Endothelial cell of umbilical vein (primary cell): ENCODE measurements at regions not wholly inside any gene's neighbourhood (a gene's known extent, or its start where the extent isn't known, plus 50 kb on each side); places are given as distances from the start of the nearest gene placed in this dataset.

Experiments used
- BruUV-seq: library from RNA; stranded (reverse); fragments of 400-500 nt; replicated peaks from 2 replicates; lab custom pipeline; 2021; lab: Mats Ljungman, UMichigan
- CTCF ChIA-PET: fragments of 300-600, 350-600 bp; sonication (Branson Sonifier 250); formaldehyde crosslinking; loops from one replicate; lab custom pipeline; 2021; ENCODE audit warnings: antibody characterized with exemption, inconsistent platforms; lab: Charles Lee
- POLR2A ChIA-PET: fragments of 300-600, 350-600 bp; sonication (Branson Sonifier 250); formaldehyde crosslinking; loops from one replicate; lab custom pipeline; 2021; ENCODE audit warnings: antibody characterized with exemption, inconsistent platforms; lab: Charles Lee
- DNase-seq: peaks from one replicate; pipeline ENCODE4 v3.0.0-alpha.2; 2011; ENCODE audit warnings: low read depth, low spot score
- FAIRE-seq: peaks from 2 replicates; lab custom pipeline; 2011; peaks lifted over from hg19 to GRCh38; lab: Jason Lieb, UNC
- H2AFZ ChIP-seq: 2 replicates; pipeline ENCODE4 v1.6.0; 2012; ENCODE audit warnings: low read depth, low read length, control low read depth, inconsistent platforms
- H3K27ac ChIP-seq: 2 replicates; pipeline ENCODE4 v1.5.1; 2011; ENCODE audit warnings: low read depth, mild to moderate bottlenecking, control low read depth, low read length, moderate library complexity; ENCODE audit not compliant: insufficient read depth
- H3K27me3 ChIP-seq, 2 experiments: 2 replicates each; pipeline versions ENCODE4 v1.6.0 to v1.6.1; 2011; ENCODE audit warnings: low read length in 2 of 2, mixed read lengths in 1 of 2; ENCODE audit not compliant: control insufficient read depth in 2 of 2, insufficient read depth in 2 of 2
- H3K36me3 ChIP-seq, 2 experiments: 2 replicates in 1 of 2; 3 replicates in 1 of 2; pipeline ENCODE4 v1.5.1; 2011; ENCODE audit warnings: low read length in 2 of 2, mild to moderate bottlenecking in 1 of 2, moderate library complexity in 1 of 2; ENCODE audit not compliant: control insufficient read depth in 2 of 2, insufficient read depth in 2 of 2; ENCODE audit errors: extremely low read depth in 1 of 2
- H3K4me1 ChIP-seq: 3 replicates; pipeline ENCODE4 v1.5.1; 2011; ENCODE audit warnings: mild to moderate bottlenecking, low read length; ENCODE audit not compliant: control insufficient read depth, insufficient read depth; ENCODE audit errors: extremely low read depth
- H3K4me2 ChIP-seq: 2 replicates; pipeline ENCODE4 v1.6.1; 2011; ENCODE audit warnings: low read length, control low read depth, mixed read lengths; ENCODE audit not compliant: insufficient read depth
- H3K4me3 ChIP-seq, 3 experiments: fragments of 200-600 bp in 1 of 3; sonication (generic), shearing (Covaris generic) in 1 of 3; replicated peaks in 1 of 3; 2 replicates each; pipeline ENCODE4 v1.5.1; 2011 to 2016; ENCODE audit warnings: control low read depth in 3 of 3, low read length in 3 of 3, mild to moderate bottlenecking in 2 of 3, inconsistent platforms in 1 of 3, low read depth in 1 of 3, moderate library complexity in 1 of 3; ENCODE audit not compliant: insufficient read depth in 1 of 3
- H3K79me2 ChIP-seq: 2 replicates; pipeline ENCODE4 v1.6.0; 2012; ENCODE audit warnings: low read length, inconsistent platforms; ENCODE audit not compliant: control insufficient read depth, insufficient read depth
- H3K9ac ChIP-seq: replicated peaks from 2 replicates; pipeline ENCODE3; 2011; ENCODE audit warnings: low read length, control low read depth; ENCODE audit not compliant: insufficient read depth; ENCODE audit errors: extremely low read depth
- H3K9me1 ChIP-seq: replicated peaks from 3 replicates; pipeline ENCODE4 v1.6.0; 2011; ENCODE audit warnings: mild to moderate bottlenecking, low read length; ENCODE audit not compliant: control insufficient read depth, insufficient read depth; ENCODE audit errors: extremely low read depth
- H3K9me3 ChIP-seq: replicated peaks from 2 replicates; pipeline ENCODE4 v1.5.1; 2012; ENCODE audit warnings: low read length, inconsistent platforms; ENCODE audit not compliant: control insufficient read depth, insufficient read depth
- H4K20me1 ChIP-seq: replicated peaks from 2 replicates; pipeline ENCODE3; 2011; ENCODE audit warnings: mild to moderate bottlenecking, low read length; ENCODE audit not compliant: control insufficient read depth, insufficient read depth; ENCODE audit errors: extremely low read depth
- CTCF ChIP-seq, 2 donors: IDR thresholded peaks; 1 replicate in 1 of 2; 2 replicates in 1 of 2; pipeline ENCODE4 v1.5.1; 2011; ENCODE audit warnings: low read length in 2 of 2, mild to moderate bottlenecking in 2 of 2, moderate library complexity in 2 of 2, control low read depth in 1 of 2, inconsistent platforms in 1 of 2, low read depth in 1 of 2; ENCODE audit not compliant: insufficient read depth in 1 of 2; ENCODE audit errors: extremely low read depth in 1 of 2
- GATA2 ChIP-seq: IDR thresholded peaks from 2 replicates; pipeline ENCODE4 v1.7.0; 2011; ENCODE audit warnings: low read depth, mild to moderate bottlenecking, moderate library complexity, mixed read lengths, low read length; ENCODE audit not compliant: insufficient read length, insufficient read depth
- MAX ChIP-seq: IDR thresholded peaks from 2 replicates; pipeline ENCODE4 v1.6.1; 2011; ENCODE audit not compliant: insufficient read depth, insufficient read length
- dilution Hi-C: fragments of 300-500 bp; cut with MboI; formaldehyde crosslinking; loops from one replicate; pipeline ENCODE4 v1.15.0; 2019; ENCODE audit warnings: low sequenced_read_pairs; ENCODE audit not compliant: extremely low pct_ligation_motif_present
- intact Hi-C: fragments of 100-400 bp; cut with micrococcal nuclease; formaldehyde crosslinking; loops from one replicate; pipeline ENCODE4 v1.10.0; 2022

GRCh38 chr3:116841003-116841735 lies 131.6 kb downstream of the TUSC7 start:
- no peak overlapping the region for H3K4me2 ChIP-seq
- H3K4me3 ChIP-seq = no peak overlapping the region
- FAIRE-seq (no peak), DNase-seq (no peak)
- no peaks in the 10 kb centered on the region for H3K36me3 ChIP-seq
- intact Hi-C loops = no loop called here
- POLR2A ChIA-PET = no interaction called here
- dilution Hi-C loops = no loop called here
- H3K9ac ChIP-seq = no peak overlapping the region
- H3K79me2 ChIP-seq = no peaks in the 10 kb centered on the region
- no TSS peak for BruUV-seq
- H4K20me1 ChIP-seq = no peaks in the 10 kb centered on the region
- no peaks in the 10 kb centered on the region for H3K27me3 ChIP-seq
- H3K27ac ChIP-seq = no peak overlapping the region
- no peak overlapping the region for H2AFZ ChIP-seq
- H3K4me1 ChIP-seq = peaks cover 3% of the 10 kb centered on the region
- CTCF ChIA-PET = interaction anchor here (0.7 to 1.8 kb wide), 5 partner anchors 8 to 120 kb away, joined by 3 to 4 read pairs (median 3); no protein-coding TSS in a partner anchor
- no peaks in the 10 kb centered on the region for H3K9me1 ChIP-seq
- H3K9me3 ChIP-seq = no peaks in the 10 kb centered on the region
- TF ChIP-seq CTCF (IDR thresholded peaks at IDR 0.05; ENCODE audit: extremely low read depth in 1 of 2, insufficient read depth in 1 of 2, low read depth in 1 of 2, low read length in 2 of 2) (no peak), MAX (no peak), GATA2 (no peak)
